Fibroblast of the aortic adventitia (primary cell): ENCODE measurements at regions not wholly inside any gene's neighbourhood (a gene's known extent, or its start where the extent isn't known, plus 50 kb on each side); places are given as distances from the start of the nearest gene placed in this dataset.

Experiments
- DNase-seq: peaks from one replicate; pipeline ENCODE4 v3.0.0-alpha.2; 2010; ENCODE audit warnings: low read depth
- H3K4me3 ChIP-seq: 2 replicates; pipeline ENCODE4 v1.5.1; 2011; ENCODE audit warnings: low read depth, mild to moderate bottlenecking, control low read depth, low read length, moderate library complexity
- TF ChIP-seq, protein P1 (sequence below): IDR thresholded peaks from 2 replicates; pipeline ENCODE4 v1.5.1; 2011; ENCODE audit warnings: mild to moderate bottlenecking, low read length, control low read depth, inconsistent platforms; ENCODE audit not compliant: insufficient read depth

DNA sequence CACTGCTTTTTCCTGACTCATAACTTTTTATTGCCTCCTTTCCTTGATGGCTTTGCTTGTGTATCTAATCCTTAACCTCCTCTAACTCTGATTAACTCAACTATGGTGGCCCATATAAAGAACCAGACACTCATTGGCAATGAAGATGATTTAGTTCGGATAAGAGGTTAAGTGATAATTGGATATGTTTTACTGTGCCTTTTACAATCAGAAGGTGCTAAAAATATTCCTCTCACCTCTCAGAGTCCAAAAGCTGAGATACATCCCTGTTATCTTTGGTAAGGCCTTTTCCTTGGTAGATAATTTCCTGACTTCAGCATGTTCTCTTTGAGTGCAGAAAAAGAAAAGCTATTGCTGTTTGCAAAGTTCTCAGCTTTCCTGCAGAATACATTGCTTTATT, 367.7 kb downstream of the SLC16A7 start:
- TF ChIP-seq, protein P1, sequence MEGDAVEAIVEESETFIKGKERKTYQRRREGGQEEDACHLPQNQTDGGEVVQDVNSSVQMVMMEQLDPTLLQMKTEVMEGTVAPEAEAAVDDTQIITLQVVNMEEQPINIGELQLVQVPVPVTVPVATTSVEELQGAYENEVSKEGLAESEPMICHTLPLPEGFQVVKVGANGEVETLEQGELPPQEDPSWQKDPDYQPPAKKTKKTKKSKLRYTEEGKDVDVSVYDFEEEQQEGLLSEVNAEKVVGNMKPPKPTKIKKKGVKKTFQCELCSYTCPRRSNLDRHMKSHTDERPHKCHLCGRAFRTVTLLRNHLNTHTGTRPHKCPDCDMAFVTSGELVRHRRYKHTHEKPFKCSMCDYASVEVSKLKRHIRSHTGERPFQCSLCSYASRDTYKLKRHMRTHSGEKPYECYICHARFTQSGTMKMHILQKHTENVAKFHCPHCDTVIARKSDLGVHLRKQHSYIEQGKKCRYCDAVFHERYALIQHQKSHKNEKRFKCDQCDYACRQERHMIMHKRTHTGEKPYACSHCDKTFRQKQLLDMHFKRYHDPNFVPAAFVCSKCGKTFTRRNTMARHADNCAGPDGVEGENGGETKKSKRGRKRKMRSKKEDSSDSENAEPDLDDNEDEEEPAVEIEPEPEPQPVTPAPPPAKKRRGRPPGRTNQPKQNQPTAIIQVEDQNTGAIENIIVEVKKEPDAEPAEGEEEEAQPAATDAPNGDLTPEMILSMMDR: no peak
- no peak overlapping the region for H3K4me3 ChIP-seq
- DNase-seq: no peak

DNA sequence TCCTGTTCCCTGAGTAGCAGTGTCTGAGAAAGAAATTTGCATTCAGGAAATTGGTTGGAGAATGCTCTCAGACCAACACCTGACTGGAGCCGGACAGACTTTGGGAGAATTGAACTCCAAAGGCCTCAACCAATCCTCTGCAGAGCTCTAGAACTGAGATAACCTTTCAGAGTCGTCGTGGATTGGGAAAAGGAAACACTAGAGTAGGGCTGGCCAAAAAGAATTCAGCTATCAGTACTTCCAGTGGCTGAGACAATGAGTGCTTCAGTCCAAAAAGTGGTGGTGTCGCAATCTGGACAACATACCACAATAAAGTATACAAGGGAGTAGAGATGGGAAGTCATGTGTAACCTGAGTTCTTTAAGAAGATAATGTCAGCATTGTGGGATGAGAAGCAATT, 377.1 kb downstream of the SLC16A7 start:
- H3K4me3 ChIP-seq: no peak overlapping the region
- peak; percentile 79 for DNase-seq
- TF ChIP-seq, protein P1: no peak

- TF ChIP-seq, protein P1: no peak
- peak; percentile 65 for DNase-seq
- no peak overlapping the region for H3K4me3 ChIP-seq
These were observed 377.7 kb downstream of the SLC16A7 start for GRCh38 chr12:59973515-59973914.

DNA sequence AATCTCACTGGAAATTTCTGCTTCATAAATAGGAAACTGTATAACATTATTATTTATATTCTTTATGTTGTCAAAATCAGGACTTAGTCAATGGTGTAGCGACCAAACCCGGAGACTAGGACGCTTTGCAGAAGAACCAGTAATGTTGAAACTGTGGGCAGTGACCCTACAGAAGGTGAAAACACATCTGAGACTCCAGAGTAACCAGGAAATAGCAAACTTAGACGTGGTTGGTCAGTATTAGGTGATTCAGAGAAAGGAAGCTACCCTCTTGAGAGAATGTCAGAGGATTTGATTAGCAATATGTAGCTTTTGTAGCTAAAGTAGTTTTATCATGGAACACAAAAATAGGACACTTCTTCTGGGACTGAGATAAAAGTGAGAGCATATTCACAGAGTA, 381.9 kb downstream of the SLC16A7 start:
- TF ChIP-seq, protein P1: no peak
- no peak for DNase-seq
- no peak overlapping the region for H3K4me3 ChIP-seq

DNA sequence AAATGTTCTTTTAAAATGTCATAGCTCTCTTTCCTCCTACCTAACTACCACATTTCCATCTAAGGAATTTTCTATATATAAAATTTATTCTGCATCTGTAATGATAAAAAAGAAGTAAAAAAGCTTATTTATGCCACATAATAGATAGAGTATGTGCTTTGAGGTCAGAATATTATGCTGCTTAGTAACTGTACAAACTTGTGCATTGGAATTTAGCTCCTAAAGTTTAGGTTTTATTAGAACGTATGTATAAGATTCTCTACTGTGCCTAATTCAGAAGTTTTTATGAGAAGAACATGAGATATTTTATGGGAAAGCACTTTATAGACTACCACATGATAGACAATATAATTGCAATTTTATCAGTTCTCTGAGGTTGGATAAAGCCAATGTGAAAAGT, 384.6 kb downstream of the SLC16A7 start:
- no peak for DNase-seq
- TF ChIP-seq, protein P1: no peak
- no peak overlapping the region for H3K4me3 ChIP-seq

DNA sequence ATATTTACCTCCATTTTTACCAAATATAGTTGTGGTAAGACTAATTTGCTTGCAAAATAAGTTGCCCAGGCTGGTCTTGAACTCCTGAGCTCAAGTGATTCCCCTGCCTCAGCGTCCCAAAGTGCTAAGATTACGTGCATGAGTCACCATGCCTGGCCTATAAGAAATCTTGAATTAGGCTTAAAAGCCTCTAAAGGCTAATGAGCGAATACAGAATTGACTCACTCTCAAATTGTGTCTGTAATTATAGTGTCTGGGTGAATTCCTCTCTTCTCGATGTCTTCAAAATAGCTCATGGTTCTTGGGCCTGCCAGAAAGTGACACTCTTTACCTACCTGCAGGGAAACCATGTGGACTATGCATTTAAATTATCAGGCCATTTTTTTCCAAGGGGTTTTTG, 403.5 kb downstream of the SLC16A7 start:
- DNase-seq: no peak
- no peak overlapping the region for H3K4me3 ChIP-seq
- TF ChIP-seq, protein P1: no peak

GRCh38 chr12:60010486-60010885, 414.7 kb downstream of the SLC16A7 start:
- no peak for DNase-seq
- TF ChIP-seq, protein P1: no peak
- H3K4me3 ChIP-seq: no peak overlapping the region
